Esophagus (tissue), 2 donors: ENCODE measurements at regions not wholly inside any gene's neighbourhood (a gene's known extent, or its start where the extent isn't known, plus 50 kb on each side); places are given as distances from the start of the nearest gene placed in this dataset.

ENCODE experiments used
- H3K27ac ChIP-seq, 2 donors: one replicate each; pipeline ENCODE4 v1.5.1; 2013; ENCODE audit warnings: low read depth in 2 of 2, mild to moderate bottlenecking in 2 of 2, inconsistent platforms in 1 of 2, low read length in 1 of 2, moderate library complexity in 1 of 2
- H3K27me3 ChIP-seq, 2 donors: one replicate each; pipeline ENCODE4 v1.6.1; 2013; ENCODE audit warnings: low read length in 2 of 2, control low read depth in 1 of 2, mild to moderate bottlenecking in 1 of 2; ENCODE audit not compliant: insufficient read depth in 2 of 2, control insufficient read depth in 1 of 2
- H3K36me3 ChIP-seq, 2 donors: one replicate each; pipeline ENCODE4 v1.6.1; 2013; ENCODE audit warnings: low read length in 1 of 2; ENCODE audit not compliant: control insufficient read depth in 2 of 2, insufficient read depth in 2 of 2
- H3K4me1 ChIP-seq, 2 donors: one replicate each; pipeline ENCODE4 v1.6.1; 2013; ENCODE audit warnings: low read length in 1 of 2; ENCODE audit not compliant: control insufficient read depth in 2 of 2, insufficient read depth in 2 of 2
- H3K4me3 ChIP-seq, 2 donors: one replicate each; pipeline ENCODE4 v1.5.1; 2013; ENCODE audit warnings: low read length in 2 of 2, mild to moderate bottlenecking in 2 of 2, low read depth in 1 of 2, moderate library complexity in 1 of 2
- H3K9me3 ChIP-seq, 2 donors: one replicate each; pipeline ENCODE4 v1.6.1; 2013; ENCODE audit warnings: mild to moderate bottlenecking in 2 of 2, low read depth in 1 of 2, low read length in 1 of 2, moderate library complexity in 1 of 2; ENCODE audit not compliant: control insufficient read depth in 2 of 2, insufficient read depth in 1 of 2
- WGBS, 2 donors: extraction: QIAGEN DNeasy Blood & Tissue Kit; methylation state at CpG; one replicate each; pipeline ENCODE4 v1.1.7; 2013; 5-methylcytosine and 5-hydroxymethylcytosine counted together
- donor health status: healthy with polysubstance abuse.
- donor health status: Bipolar disorder and iron deficiency.

- Histone ChIP-seq H3K27me3 (peaks cover 0 to 3% of the 10 kb centered on the region in 2 donors), H3K36me3 (no peaks in the 10 kb centered on the region), H3K9me3 (no peaks in the 10 kb centered on the region), H3K4me3 (no peak overlapping the region), H3K27ac (no peak overlapping the region), H3K4me1 (no peaks in the 10 kb centered on the region)
- 80% methylated on average over 13 of the region's 13 CpGs for WGBS, 2 donors
These were observed 152.8 kb downstream of the INHBB start for GRCh38 chr2:120498576-120499394.

GRCh38 chr2:120499784-120500495 is 154.0 kb downstream of the INHBB start:
- H3K4me3 ChIP-seq: no peak overlapping the region
- no peak overlapping the region for H3K27ac ChIP-seq
- no peaks in the 10 kb centered on the region for H3K36me3 ChIP-seq
- H3K27me3 ChIP-seq: peaks cover 0 to 3% of the 10 kb centered on the region in 2 donors
- 73 to 85% methylated on average over 13 of the region's 13 CpGs for WGBS, 2 donors
- no peaks in the 10 kb centered on the region for H3K4me1 ChIP-seq
- no peaks in the 10 kb centered on the region for H3K9me3 ChIP-seq

- Histone ChIP-seq H3K9me3 (no peaks in the 10 kb centered on the region), H3K4me1 (no peaks in the 10 kb centered on the region), H3K27ac (no peak overlapping the region), H3K4me3 (no peak overlapping the region), H3K36me3 (no peaks in the 10 kb centered on the region), H3K27me3 (peaks cover 0 to 3% of the 10 kb centered on the region in 2 donors)
- 82 to 85% methylated on average over 8 of the region's 8 CpGs for WGBS, 2 donors
These were observed 155.7 kb downstream of the INHBB start for GRCh38 chr2:120501591-120501990.

- Histone ChIP-seq H3K4me3 (no peak overlapping the region), H3K4me1 (no peaks in the 10 kb centered on the region), H3K27ac (no peak overlapping the region), H3K27me3 (peaks cover 0 to 3% of the 10 kb centered on the region in 2 donors), H3K36me3 (no peaks in the 10 kb centered on the region), H3K9me3 (no peaks in the 10 kb centered on the region)
- 81 to 85% methylated on average over 6 of the region's 6 CpGs for WGBS, 2 donors
These were observed 156.4 kb downstream of the INHBB start for GRCh38 chr2:120502357-120502756.

GRCh38 chr2:120502761-120503160 is 156.8 kb downstream of the INHBB start:
- Histone ChIP-seq H3K36me3 (no peaks in the 10 kb centered on the region), H3K9me3 (no peaks in the 10 kb centered on the region), H3K27me3 (peaks cover 0 to 3% of the 10 kb centered on the region in 2 donors), H3K4me3 (no peak overlapping the region), H3K27ac (no peak overlapping the region), H3K4me1 (no peaks in the 10 kb centered on the region)
- WGBS, 2 donors: 90 to 97% methylated on average over 2 of the region's 2 CpGs

GRCh38 chr2:120503206-120503792 is 157.4 kb downstream of the INHBB start:
- peaks cover 0 to 3% of the 10 kb centered on the region in 2 donors for H3K27me3 ChIP-seq
- 78 to 82% methylated on average over 17 of the region's 17 CpGs for WGBS, 2 donors
- no peaks in the 10 kb centered on the region for H3K36me3 ChIP-seq
- no peaks in the 10 kb centered on the region for H3K9me3 ChIP-seq
- no peak overlapping the region for H3K4me3 ChIP-seq
- no peak overlapping the region for H3K27ac ChIP-seq
- H3K4me1 ChIP-seq: no peaks in the 10 kb centered on the region

- H3K27me3 ChIP-seq: no peaks in the 10 kb centered on the region
- 69 to 75% methylated on average over 23 of the region's 23 CpGs for WGBS, 2 donors
- no peaks in the 10 kb centered on the region for H3K9me3 ChIP-seq
- no peaks in the 10 kb centered on the region for H3K4me1 ChIP-seq
- no peak overlapping the region for H3K4me3 ChIP-seq
- no peak overlapping the region for H3K27ac ChIP-seq
- no peaks in the 10 kb centered on the region for H3K36me3 ChIP-seq
These were observed 158.0 kb downstream of the INHBB start for GRCh38 chr2:120503793-120504571.

GRCh38 chr2:120504936-120505705 is 159.2 kb downstream of the INHBB start:
- H3K36me3 ChIP-seq: no peaks in the 10 kb centered on the region
- no peaks in the 10 kb centered on the region for H3K9me3 ChIP-seq
- WGBS, 2 donors: 93 to 96% methylated on average over 15 of the region's 15 CpGs
- H3K4me1 ChIP-seq: no peaks in the 10 kb centered on the region
- H3K27me3 ChIP-seq: no peaks in the 10 kb centered on the region
- H3K4me3 ChIP-seq: no peak overlapping the region
- H3K27ac ChIP-seq: no peak overlapping the region
